ENCODE measurements at regions not wholly inside any gene's neighbourhood (a gene's known extent, or its start where the extent isn't known, plus 50 kb on each side); places are given as distances from the start of the nearest gene placed in this dataset.

GRCh38 chr6:139508576-139508975 lies 134.1 kb upstream of the CITED2 start:
- H3K9me3 ChIP-seq (ENCODE audit: control insufficient read depth in 2 of 2, low read length in 2 of 2): no peaks in the 10 kb centered on the region
- no peak for ATAC-seq (ENCODE audit: low read depth in 2 of 2)
- DNase-seq: no peak
- H3K4me3 Mint-ChIP-seq: no peak overlapping the region
- no peaks in the 10 kb centered on the region for H3K4me1 Mint-ChIP-seq
- H3K27me3 Mint-ChIP-seq: peaks cover 39% of the 10 kb centered on the region
- no peaks in the 10 kb centered on the region for H3K36me3 ChIP-seq (ENCODE audit: control insufficient read depth, insufficient read depth, low read length)
- H3K27ac Mint-ChIP-seq: no peak overlapping the region
- H3K4me1 ChIP-seq (ENCODE audit: control insufficient read depth, insufficient read depth, low read length, poor library complexity, severe bottlenecking): no peaks in the 10 kb centered on the region
- no peaks in the 10 kb centered on the region for H3K27me3 ChIP-seq (ENCODE audit: control insufficient read depth, insufficient read depth, low read length)
- no peak overlapping the region for H3K27ac ChIP-seq (ENCODE audit: insufficient read depth, low read length, poor library complexity, severe bottlenecking)
- H3K9me3 Mint-ChIP-seq: no peaks in the 10 kb centered on the region
- H3K4me3 ChIP-seq (ENCODE audit: low read depth, low read length): no peak overlapping the region
- H3K36me3 Mint-ChIP-seq: no peaks in the 10 kb centered on the region

- H3K36me3 ChIP-seq (ENCODE audit: control insufficient read depth, insufficient read depth, low read length): no peaks in the 10 kb centered on the region
- ATAC-seq (ENCODE audit: low read depth in 2 of 2) (no peak), DNase-seq (no peak)
- no peak overlapping the region for H3K27ac Mint-ChIP-seq
- H3K4me3 Mint-ChIP-seq: no peak overlapping the region
- H3K27ac ChIP-seq (ENCODE audit: insufficient read depth, low read length, poor library complexity, severe bottlenecking): no peak overlapping the region
- H3K27me3 ChIP-seq (ENCODE audit: control insufficient read depth, insufficient read depth, low read length): no peaks in the 10 kb centered on the region
- no peaks in the 10 kb centered on the region for H3K36me3 Mint-ChIP-seq
- H3K9me3 Mint-ChIP-seq: no peaks in the 10 kb centered on the region
- H3K4me3 ChIP-seq (ENCODE audit: low read depth, low read length): no peak overlapping the region
- peaks cover 39% of the 10 kb centered on the region for H3K27me3 Mint-ChIP-seq
- H3K4me1 ChIP-seq (ENCODE audit: control insufficient read depth, insufficient read depth, low read length, poor library complexity, severe bottlenecking): no peaks in the 10 kb centered on the region
- no peaks in the 10 kb centered on the region for H3K4me1 Mint-ChIP-seq
- no peaks in the 10 kb centered on the region for H3K9me3 ChIP-seq (ENCODE audit: control insufficient read depth in 2 of 2, low read length in 2 of 2)
Measured at GRCh38 chr6:139508023-139508422, 133.6 kb upstream of the CITED2 start.

- Mint-ChIP-seq H3K9me3 (no peaks in the 10 kb centered on the region), H3K27me3 (peaks cover 12% of the 10 kb centered on the region), H3K27ac (no peak overlapping the region), H3K4me3 (no peak overlapping the region), H3K4me1 (no peaks in the 10 kb centered on the region), H3K36me3 (no peaks in the 10 kb centered on the region)
- H3K27me3 ChIP-seq (ENCODE audit: control insufficient read depth, insufficient read depth, low read length): no peaks in the 10 kb centered on the region
- no peak for ATAC-seq (ENCODE audit: low read depth in 2 of 2)
- no peaks in the 10 kb centered on the region for H3K36me3 ChIP-seq (ENCODE audit: control insufficient read depth, insufficient read depth, low read length)
- no peak overlapping the region for H3K27ac ChIP-seq (ENCODE audit: insufficient read depth, low read length, poor library complexity, severe bottlenecking)
- DNase-seq: no peak
- H3K9me3 ChIP-seq (ENCODE audit: control insufficient read depth in 2 of 2, low read length in 2 of 2): no peaks in the 10 kb centered on the region
- H3K4me1 ChIP-seq (ENCODE audit: control insufficient read depth, insufficient read depth, low read length, poor library complexity, severe bottlenecking): no peaks in the 10 kb centered on the region
- no peak overlapping the region for H3K4me3 ChIP-seq (ENCODE audit: low read depth, low read length)
Measured at GRCh38 chr6:139500977-139501376, 126.5 kb upstream of the CITED2 start.

GRCh38 chr6:139498715-139499114 lies 124.3 kb upstream of the CITED2 start:
- H3K4me1 Mint-ChIP-seq: no peaks in the 10 kb centered on the region
- H3K36me3 Mint-ChIP-seq: no peaks in the 10 kb centered on the region
- DNase-seq (no peak), ATAC-seq (ENCODE audit: low read depth in 2 of 2) (no peak)
- H3K27ac ChIP-seq (ENCODE audit: insufficient read depth, low read length, poor library complexity, severe bottlenecking): no peak overlapping the region
- H3K27me3 Mint-ChIP-seq: peaks cover 8% of the 10 kb centered on the region
- H3K9me3 Mint-ChIP-seq: no peaks in the 10 kb centered on the region
- no peaks in the 10 kb centered on the region for H3K9me3 ChIP-seq (ENCODE audit: control insufficient read depth in 2 of 2, low read length in 2 of 2)
- H3K27ac Mint-ChIP-seq: no peak overlapping the region
- H3K4me3 ChIP-seq (ENCODE audit: low read depth, low read length): no peak overlapping the region
- peak overlapping the region in 1 of 4 donors; percentile 65 for H3K4me3 Mint-ChIP-seq
- H3K4me1 ChIP-seq (ENCODE audit: control insufficient read depth, insufficient read depth, low read length, poor library complexity, severe bottlenecking): no peaks in the 10 kb centered on the region
- H3K36me3 ChIP-seq (ENCODE audit: control insufficient read depth, insufficient read depth, low read length): no peaks in the 10 kb centered on the region
- H3K27me3 ChIP-seq (ENCODE audit: control insufficient read depth, insufficient read depth, low read length): no peaks in the 10 kb centered on the region

- no peaks in the 10 kb centered on the region for H3K36me3 ChIP-seq (ENCODE audit: control insufficient read depth, insufficient read depth, low read length)
- H3K4me3 Mint-ChIP-seq: no peak overlapping the region
- no peaks in the 10 kb centered on the region for H3K4me1 ChIP-seq (ENCODE audit: control insufficient read depth, insufficient read depth, low read length, poor library complexity, severe bottlenecking)
- no peaks in the 10 kb centered on the region for H3K4me1 Mint-ChIP-seq
- ATAC-seq (ENCODE audit: low read depth in 2 of 2) (no peak), DNase-seq (no peak)
- peak overlapping the region in 1 of 3 donors; percentile 57 for H3K27ac Mint-ChIP-seq
- H3K27ac ChIP-seq (ENCODE audit: insufficient read depth, low read length, poor library complexity, severe bottlenecking): no peak overlapping the region
- no peaks in the 10 kb centered on the region for H3K9me3 Mint-ChIP-seq
- H3K27me3 Mint-ChIP-seq: peaks cover 8% of the 10 kb centered on the region
- no peaks in the 10 kb centered on the region for H3K36me3 Mint-ChIP-seq
- no peak overlapping the region for H3K4me3 ChIP-seq (ENCODE audit: low read depth, low read length)
- no peaks in the 10 kb centered on the region for H3K27me3 ChIP-seq (ENCODE audit: control insufficient read depth, insufficient read depth, low read length)
- H3K9me3 ChIP-seq (ENCODE audit: control insufficient read depth in 2 of 2, low read length in 2 of 2): no peaks in the 10 kb centered on the region
Measured at GRCh38 chr6:139497345-139497961, 123.0 kb upstream of the CITED2 start.

- Histone ChIP-seq H3K4me3 (ENCODE audit: low read depth, low read length) (no peak overlapping the region), H3K27ac (ENCODE audit: insufficient read depth, low read length, poor library complexity, severe bottlenecking) (no peak overlapping the region), H3K9me3 (ENCODE audit: control insufficient read depth in 2 of 2, low read length in 2 of 2) (no peaks in the 10 kb centered on the region), H3K36me3 (ENCODE audit: control insufficient read depth, insufficient read depth, low read length) (no peaks in the 10 kb centered on the region), H3K4me1 (ENCODE audit: control insufficient read depth, insufficient read depth, low read length, poor library complexity, severe bottlenecking) (no peaks in the 10 kb centered on the region), H3K27me3 (ENCODE audit: control insufficient read depth, insufficient read depth, low read length) (no peaks in the 10 kb centered on the region)
- H3K36me3 Mint-ChIP-seq: no peaks in the 10 kb centered on the region
- no peak overlapping the region for H3K27ac Mint-ChIP-seq
- H3K4me3 Mint-ChIP-seq: no peak overlapping the region
- no peaks in the 10 kb centered on the region for H3K9me3 Mint-ChIP-seq
- no peak for ATAC-seq (ENCODE audit: low read depth in 2 of 2)
- no peak for DNase-seq
- no peaks in the 10 kb centered on the region for H3K4me1 Mint-ChIP-seq
- H3K27me3 Mint-ChIP-seq: peaks cover 8% of the 10 kb centered on the region
Measured at GRCh38 chr6:139496654-139497344, 122.4 kb upstream of the CITED2 start.

- H3K36me3 Mint-ChIP-seq: no peaks in the 10 kb centered on the region
- H3K4me3 Mint-ChIP-seq: no peak overlapping the region
- H3K9me3 Mint-ChIP-seq: no peaks in the 10 kb centered on the region
- no peaks in the 10 kb centered on the region for H3K36me3 ChIP-seq (ENCODE audit: control insufficient read depth, insufficient read depth, low read length)
- no peak overlapping the region for H3K4me3 ChIP-seq (ENCODE audit: low read depth, low read length)
- DNase-seq (no peak), ATAC-seq (ENCODE audit: low read depth in 2 of 2) (no peak)
- no peaks in the 10 kb centered on the region for H3K4me1 ChIP-seq (ENCODE audit: control insufficient read depth, insufficient read depth, low read length, poor library complexity, severe bottlenecking)
- peaks cover 0 to 10% (median 5%) of the 10 kb centered on the region in 4 donors for H3K4me1 Mint-ChIP-seq
- no peaks in the 10 kb centered on the region for H3K27me3 ChIP-seq (ENCODE audit: control insufficient read depth, insufficient read depth, low read length)
- no peak overlapping the region for H3K27ac Mint-ChIP-seq
- peaks cover 8% of the 10 kb centered on the region for H3K27me3 Mint-ChIP-seq
- H3K27ac ChIP-seq (ENCODE audit: insufficient read depth, low read length, poor library complexity, severe bottlenecking): no peak overlapping the region
- H3K9me3 ChIP-seq (ENCODE audit: control insufficient read depth in 2 of 2, low read length in 2 of 2): no peaks in the 10 kb centered on the region
Measured at GRCh38 chr6:139494376-139494990, 120.0 kb upstream of the CITED2 start.

All from CD4-positive, CD25-positive, alpha-beta regulatory T cell (primary cell).